ENCODE measurements at regions not wholly inside any gene's neighbourhood (a gene's known extent, or its start where the extent isn't known, plus 50 kb on each side); places are given as distances from the start of the nearest gene placed in this dataset.
"Not testable (repeated sequence)": the region's sequence is repeated elsewhere in the genome, so short reads cannot be mapped to it uniquely, and the experiment has no call there.

DNA sequence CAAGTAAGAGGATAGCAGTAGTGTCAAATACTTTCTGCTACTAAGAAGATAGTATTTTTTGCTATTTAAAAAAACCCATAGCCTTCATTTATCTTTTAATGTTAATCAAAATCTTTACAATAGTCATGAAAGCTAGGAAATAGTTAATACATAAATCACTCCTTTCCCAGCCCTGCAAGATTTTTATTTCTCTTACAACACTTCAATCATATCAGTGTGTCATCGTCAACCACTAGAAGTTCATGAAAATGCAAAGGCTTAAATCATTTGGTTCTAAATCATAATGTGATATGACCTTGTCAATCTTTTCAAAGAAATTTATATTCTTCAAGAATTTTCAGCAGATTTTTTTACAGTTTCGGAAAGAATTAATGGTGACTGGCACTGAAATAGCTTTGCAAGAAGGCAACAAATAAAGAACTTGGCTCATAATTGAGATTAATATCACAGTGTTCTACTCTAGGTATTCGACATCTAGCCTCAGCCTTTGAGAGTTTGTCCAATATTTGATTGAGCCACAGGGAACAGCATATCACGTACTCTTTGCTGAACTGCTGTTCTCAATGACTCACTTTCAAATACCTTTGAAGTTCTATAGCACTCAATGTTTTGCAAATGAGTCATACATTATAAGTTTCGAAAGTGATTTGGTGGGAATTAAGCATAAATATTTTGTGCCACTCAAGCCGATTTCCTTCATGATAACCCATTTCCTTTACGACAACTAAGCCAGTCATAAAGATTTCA lies 384.0 kb upstream of the FOXG1 start:
- POLR2A ChIA-PET, result no interaction called here
- DNase-seq (ENCODE audit: extremely low spot score), result no peak
- CTCF ChIA-PET, result interaction anchor here (0.6 kb wide), 1 partner anchor 368 kb away, joined by 5 read pairs; no protein-coding TSS in a partner anchor
- TF ChIP-seq TARDBP (IDR thresholded peaks at IDR 0.05) (no peak), SP1 (IDR thresholded peaks at IDR 0.05) (no peak)

DNA sequence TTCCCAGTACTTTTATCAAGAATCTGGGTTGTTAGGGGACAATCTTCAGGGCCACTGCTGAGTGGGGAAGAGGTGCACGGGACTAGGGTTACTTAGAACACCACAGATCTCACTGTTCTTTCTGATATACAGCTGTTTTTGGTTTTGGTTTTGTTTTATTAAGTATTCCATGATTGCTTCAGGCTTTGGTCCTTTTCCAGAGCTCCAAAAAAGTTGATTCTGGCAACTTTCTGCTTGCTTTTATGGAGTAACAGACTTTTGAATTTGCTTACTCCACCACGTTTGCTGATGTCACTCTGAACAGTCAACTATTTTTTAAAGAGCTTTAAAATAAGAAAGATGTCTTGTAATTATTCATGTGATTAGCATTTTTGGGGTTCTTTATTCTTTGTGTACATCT lies 368.1 kb upstream of the FOXG1 start:
- DNase-seq (ENCODE audit: extremely low spot score), result no peak
- TF ChIP-seq BHLHE40 (IDR thresholded peaks at IDR 0.05; ENCODE audit: borderline replicate concordance), result no peak
- no peak for TF ChIP-seq FOXA1 (IDR thresholded peaks at IDR 0.05)
- no peak for TF ChIP-seq SP1 (IDR thresholded peaks at IDR 0.05)
- no peak for TF ChIP-seq FOXM1 (IDR thresholded peaks at IDR 0.05; ENCODE audit: borderline replicate concordance)
- no peak for TF ChIP-seq FOXK2 (IDR thresholded peaks at IDR 0.05)
- TF ChIP-seq, protein P1, sequence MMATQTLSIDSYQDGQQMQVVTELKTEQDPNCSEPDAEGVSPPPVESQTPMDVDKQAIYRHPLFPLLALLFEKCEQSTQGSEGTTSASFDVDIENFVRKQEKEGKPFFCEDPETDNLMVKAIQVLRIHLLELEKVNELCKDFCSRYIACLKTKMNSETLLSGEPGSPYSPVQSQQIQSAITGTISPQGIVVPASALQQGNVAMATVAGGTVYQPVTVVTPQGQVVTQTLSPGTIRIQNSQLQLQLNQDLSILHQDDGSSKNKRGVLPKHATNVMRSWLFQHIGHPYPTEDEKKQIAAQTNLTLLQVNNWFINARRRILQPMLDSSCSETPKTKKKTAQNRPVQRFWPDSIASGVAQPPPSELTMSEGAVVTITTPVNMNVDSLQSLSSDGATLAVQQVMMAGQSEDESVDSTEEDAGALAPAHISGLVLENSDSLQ (IDR thresholded peaks at IDR 0.05), result no peak
- TF ChIP-seq SUZ12 (IDR thresholded peaks at IDR 0.05), result no peak
- TF ChIP-seq L3MBTL2 (conservative IDR thresholded peaks at IDR 0.05), result no peak
- CTCF ChIA-PET, result no interaction called here
- POLR2A ChIA-PET, result no interaction called here

DNA sequence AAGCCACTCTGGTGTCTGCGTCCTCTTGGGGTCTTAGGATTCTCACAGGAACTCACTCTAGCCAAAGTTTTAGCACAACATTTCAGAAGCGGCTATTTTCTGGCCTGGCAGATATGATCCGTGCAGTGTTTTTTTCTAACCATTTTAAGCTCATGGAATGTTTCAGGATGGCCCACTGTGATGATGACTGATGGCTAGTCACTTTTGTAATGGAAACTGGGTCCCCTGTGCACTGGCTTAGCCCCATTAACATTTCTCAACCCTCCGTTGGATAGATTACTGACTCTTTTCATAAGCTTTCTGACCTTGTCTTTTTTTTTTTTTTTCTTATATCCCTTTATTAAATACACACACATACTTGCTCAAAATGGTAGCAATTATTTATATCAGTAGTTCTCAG lies 364.9 kb upstream of the FOXG1 start:
- CTCF ChIA-PET; DNase-seq (ENCODE audit: extremely low spot score); POLR2A ChIA-PET: not testable (repeated sequence)

DNA sequence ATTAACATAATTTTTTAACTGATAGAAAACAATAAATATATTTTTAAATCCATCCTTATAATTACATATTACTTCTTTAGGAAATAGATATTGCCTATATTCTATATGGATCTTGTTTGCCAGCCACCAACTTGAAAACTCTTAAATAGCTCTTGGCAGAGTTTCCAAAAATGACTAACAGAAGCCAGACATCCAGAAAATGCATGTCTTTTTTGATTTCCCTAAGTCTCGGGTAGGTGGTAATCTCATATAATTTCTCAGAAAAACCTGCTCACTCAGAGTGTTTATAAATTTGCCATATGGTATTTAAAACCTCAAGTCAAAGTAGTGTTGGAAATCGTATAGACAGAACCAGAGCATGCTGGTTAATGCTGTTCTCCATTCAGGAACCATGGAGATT lies 360.4 kb upstream of the FOXG1 start:
- ChIA-PET POLR2A (no interaction called here), CTCF (no interaction called here)
- TF ChIP-seq ELF4 (IDR thresholded peaks at IDR 0.05) (no peak), SP1 (IDR thresholded peaks at IDR 0.05) (no peak), TARDBP (IDR thresholded peaks at IDR 0.05) (no peak), HDGF (IDR thresholded peaks at IDR 0.05; ENCODE audit: borderline replicate concordance) (no peak)
- TF ChIP-seq, protein P1 (IDR thresholded peaks at IDR 0.05), result no peak
- no peak for DNase-seq (ENCODE audit: extremely low spot score)

DNA sequence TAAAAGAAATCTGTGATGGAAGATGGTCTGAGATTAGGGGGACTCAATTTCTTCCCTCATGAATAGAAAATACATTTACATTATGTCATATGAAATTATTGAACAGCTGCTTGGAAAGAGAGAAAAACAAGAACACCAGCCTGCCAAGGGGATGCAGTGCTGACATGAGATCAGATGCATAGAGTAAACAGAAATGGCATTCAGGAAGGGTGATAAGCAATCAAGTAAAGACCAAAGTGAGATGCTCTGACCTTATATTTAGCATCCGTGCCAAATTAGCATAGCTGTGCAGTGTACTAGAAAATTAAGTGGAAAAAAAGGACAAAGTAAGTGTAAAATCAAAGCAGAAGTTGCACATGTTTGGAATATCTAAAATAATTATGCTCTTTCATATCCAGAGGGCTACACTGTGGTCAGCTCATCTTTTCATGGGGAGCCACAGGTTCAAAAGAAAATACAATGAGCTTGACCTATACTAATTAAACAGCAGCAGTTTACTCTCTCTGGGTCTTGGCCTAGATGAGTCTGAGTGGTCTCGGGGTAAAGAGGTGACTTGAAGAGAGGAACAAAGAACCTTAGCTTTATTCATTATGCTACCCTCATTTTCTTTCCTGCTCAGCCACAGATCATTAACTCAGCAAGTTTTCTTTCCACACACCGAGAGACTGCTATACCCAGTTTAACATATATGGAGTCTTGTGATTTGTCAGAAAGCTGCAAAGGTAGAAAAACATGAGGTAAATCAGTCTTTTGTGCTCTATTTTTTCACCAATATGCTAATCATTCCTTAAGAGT lies 359.4 kb upstream of the FOXG1 start:
- no peak for DNase-seq (ENCODE audit: extremely low spot score)
- ChIA-PET POLR2A (no interaction called here), CTCF (no interaction called here)
- no peak for TF ChIP-seq L3MBTL2 (conservative IDR thresholded peaks at IDR 0.05)
- TF ChIP-seq ZNF384 (IDR thresholded peaks at IDR 0.05), result no peak
- no peak for TF ChIP-seq ARNT (IDR thresholded peaks at IDR 0.05)
- TF ChIP-seq BHLHE40 (IDR thresholded peaks at IDR 0.05; ENCODE audit: borderline replicate concordance), result no peak

DNA sequence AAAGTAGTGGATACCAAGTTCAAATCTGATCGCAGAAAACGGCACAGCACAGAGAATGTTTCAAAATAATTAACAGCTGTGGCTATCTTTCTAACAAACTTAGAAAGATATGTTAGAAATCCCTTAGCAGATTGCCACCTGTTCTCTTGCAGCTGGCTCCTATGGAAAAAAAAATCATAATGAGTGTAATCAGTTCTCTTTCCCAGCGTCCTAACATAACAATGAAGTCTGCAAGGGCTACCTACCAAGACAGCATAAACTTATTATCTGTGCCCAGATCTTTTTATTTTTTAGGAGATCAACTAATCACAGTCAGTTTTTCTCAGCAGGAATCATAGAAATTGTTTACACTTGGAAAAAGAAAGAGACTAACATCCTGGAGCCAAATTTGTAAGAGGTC lies 358.6 kb upstream of the FOXG1 start:
- ChIA-PET CTCF (no interaction called here), POLR2A (no interaction called here)
- DNase-seq (ENCODE audit: extremely low spot score), result no peak
- TF ChIP-seq HDGF (IDR thresholded peaks at IDR 0.05; ENCODE audit: borderline replicate concordance), result no peak
- TF ChIP-seq SUZ12 (IDR thresholded peaks at IDR 0.05), result no peak
- TF ChIP-seq FOXK2 (IDR thresholded peaks at IDR 0.05), result no peak
- TF ChIP-seq ZNF384 (IDR thresholded peaks at IDR 0.05), result no peak
- no peak for TF ChIP-seq TARDBP (IDR thresholded peaks at IDR 0.05)
- TF ChIP-seq FOXA1 (IDR thresholded peaks at IDR 0.05), result no peak
- TF ChIP-seq FOXM1 (IDR thresholded peaks at IDR 0.05; ENCODE audit: borderline replicate concordance), result no peak
- no peak for TF ChIP-seq BHLHE40 (IDR thresholded peaks at IDR 0.05; ENCODE audit: borderline replicate concordance)
- no peak for TF ChIP-seq SP1 (IDR thresholded peaks at IDR 0.05)
- no peak for TF ChIP-seq LEF1 (IDR thresholded peaks at IDR 0.05; ENCODE audit: borderline replicate concordance)
- TF ChIP-seq NFRKB (IDR thresholded peaks at IDR 0.05), result no peak
- no peak for TF ChIP-seq L3MBTL2 (conservative IDR thresholded peaks at IDR 0.05)
- TF ChIP-seq CTBP1 (IDR thresholded peaks at IDR 0.05; ENCODE audit: borderline replicate concordance), result no peak
- no peak for TF ChIP-seq ARNT (IDR thresholded peaks at IDR 0.05)
- TF ChIP-seq, protein P1 (IDR thresholded peaks at IDR 0.05), result no peak
- TF ChIP-seq ELF4 (IDR thresholded peaks at IDR 0.05), result no peak

DNA sequence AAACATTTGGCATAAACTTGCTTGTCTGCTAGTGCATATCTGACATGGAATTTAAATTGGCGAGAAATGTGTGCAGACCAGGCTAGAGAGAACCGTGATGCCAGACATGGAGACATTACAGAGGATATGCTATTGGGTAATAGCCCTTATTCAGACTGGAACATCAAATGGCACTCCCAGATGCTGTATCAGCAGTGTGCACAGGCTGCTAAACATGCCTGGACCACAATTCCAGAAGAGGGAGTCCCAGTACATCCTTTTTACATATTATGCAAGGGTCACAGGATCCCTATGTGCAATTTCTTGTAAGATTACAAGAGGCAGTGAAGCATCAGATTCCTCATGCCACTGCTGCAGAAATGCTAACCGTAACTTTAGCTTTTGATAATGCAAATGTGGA lies 354.5 kb upstream of the FOXG1 start:
- no peak for DNase-seq (ENCODE audit: extremely low spot score)
- no peak for TF ChIP-seq ELF4 (IDR thresholded peaks at IDR 0.05)
- TF ChIP-seq TARDBP (IDR thresholded peaks at IDR 0.05), result no peak
- no peak for TF ChIP-seq LEF1 (IDR thresholded peaks at IDR 0.05; ENCODE audit: borderline replicate concordance)
- no peak for TF ChIP-seq FOXK2 (IDR thresholded peaks at IDR 0.05)
- no peak for TF ChIP-seq SP1 (IDR thresholded peaks at IDR 0.05)
- TF ChIP-seq NFRKB (IDR thresholded peaks at IDR 0.05), result no peak
- TF ChIP-seq CTBP1 (IDR thresholded peaks at IDR 0.05; ENCODE audit: borderline replicate concordance), result no peak
- no peak for TF ChIP-seq HDGF (IDR thresholded peaks at IDR 0.05; ENCODE audit: borderline replicate concordance)
- no peak for TF ChIP-seq FOXM1 (IDR thresholded peaks at IDR 0.05; ENCODE audit: borderline replicate concordance)
- TF ChIP-seq, protein P1 (IDR thresholded peaks at IDR 0.05), result no peak
- ChIA-PET CTCF (no interaction called here), POLR2A (no interaction called here)

Data from HEK293T (cell line).